ENCODE measurements at regions not wholly inside any gene's neighbourhood (a gene's known extent, or its start where the extent isn't known, plus 50 kb on each side); places are given as distances from the start of the nearest gene placed in this dataset.

DNA sequence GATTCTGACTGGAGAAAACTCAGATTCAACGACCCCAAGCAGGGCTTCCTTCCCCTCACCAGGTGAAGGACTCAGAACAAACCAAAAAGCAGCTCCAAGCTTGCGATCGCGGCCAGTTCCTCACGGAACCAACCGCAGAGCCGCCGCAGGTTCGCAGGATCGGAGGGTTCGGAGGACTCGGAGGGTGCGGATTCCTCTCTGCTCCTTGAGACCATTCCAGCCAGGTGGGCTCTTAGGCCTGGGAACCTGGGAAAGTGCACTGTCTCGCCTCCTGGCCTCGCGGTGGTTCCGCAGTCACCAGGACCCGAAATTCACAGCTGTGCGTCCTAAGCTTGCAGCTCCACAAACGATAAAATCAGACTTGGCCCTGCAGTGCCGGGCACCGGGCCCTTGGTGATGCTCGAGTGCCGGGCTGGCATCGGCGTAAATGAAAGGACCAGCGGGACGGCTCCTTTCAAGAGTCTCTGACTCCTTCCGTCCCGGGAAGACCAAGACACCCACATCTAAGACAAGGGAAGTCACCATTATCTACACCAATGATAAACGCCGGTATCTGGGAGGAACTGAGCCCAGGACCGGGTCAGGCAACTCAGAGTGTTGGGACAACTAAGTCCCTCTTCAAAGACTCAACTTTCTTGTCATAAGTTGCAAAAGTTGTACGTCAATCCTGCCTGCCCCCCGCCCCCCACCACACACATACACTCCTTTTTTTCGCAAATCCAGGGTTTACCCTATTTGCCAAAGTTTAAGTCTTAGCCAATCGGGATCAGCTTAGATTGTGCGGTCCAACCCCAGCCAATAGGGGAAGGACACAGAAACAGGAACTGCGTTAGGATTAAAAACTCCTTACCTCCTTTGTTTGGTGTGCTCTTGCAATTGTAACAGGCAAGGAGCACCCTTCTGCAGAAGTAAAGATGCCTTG is 69.8 kb upstream of the PRSS16 start (continued):
- TF ChIP-seq, protein P1, sequence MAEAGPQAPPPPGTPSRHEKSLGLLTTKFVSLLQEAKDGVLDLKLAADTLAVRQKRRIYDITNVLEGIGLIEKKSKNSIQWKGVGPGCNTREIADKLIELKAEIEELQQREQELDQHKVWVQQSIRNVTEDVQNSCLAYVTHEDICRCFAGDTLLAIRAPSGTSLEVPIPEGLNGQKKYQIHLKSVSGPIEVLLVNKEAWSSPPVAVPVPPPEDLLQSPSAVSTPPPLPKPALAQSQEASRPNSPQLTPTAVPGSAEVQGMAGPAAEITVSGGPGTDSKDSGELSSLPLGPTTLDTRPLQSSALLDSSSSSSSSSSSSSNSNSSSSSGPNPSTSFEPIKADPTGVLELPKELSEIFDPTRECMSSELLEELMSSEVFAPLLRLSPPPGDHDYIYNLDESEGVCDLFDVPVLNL (IDR thresholded peaks at IDR 0.05; ENCODE audit: low read depth, low read length), result no peak
- TF ChIP-seq IKZF2 (IDR thresholded peaks at IDR 0.05) (peak in 1 of 2 experiments; percentile 20; a peak in 1 of 4 replicates), REST (IDR thresholded peaks at IDR 0.05; ENCODE audit: low read depth, low read length) (no peak), YY1 (IDR thresholded peaks at IDR 0.05; ENCODE audit: low read depth, low read length) (no peak; the same call in 1 of the 2 replicates), MEF2A (IDR thresholded peaks at IDR 0.05; ENCODE audit: insufficient read depth, low read depth, low read length) (no peak), RB1 (IDR thresholded peaks at IDR 0.05; ENCODE audit: borderline replicate concordance) (no peak), SREBF2 (IDR thresholded peaks at IDR 0.05; ENCODE audit: low read length) (no peak), BHLHE40 (IDR thresholded peaks at IDR 0.05; ENCODE audit: borderline replicate concordance in 1 of 2, low read depth in 2 of 2, low read length in 1 of 2) (no peak), TCF12 (IDR thresholded peaks at IDR 0.05; ENCODE audit: low read depth, low read length) (0 out of 2 replicates have a peak, but pooled peaks have one; percentile 15), NRF1 (conservative IDR thresholded peaks at IDR 0.05; ENCODE audit: low read depth, low read length) (no peak), CBX5 (IDR thresholded peaks at IDR 0.05; ENCODE audit: low read depth) (peak; percentile 17; the same call in 1 of the 2 replicates), CHD1 (IDR thresholded peaks at IDR 0.05; ENCODE audit: low read depth, low read length) (no peak), ZNF24 (IDR thresholded peaks at IDR 0.05) (no peak), MYB (IDR thresholded peaks at IDR 0.05; ENCODE audit: borderline replicate concordance, low read depth, low read length) (no peak), HDAC2 (IDR thresholded peaks at IDR 0.05) (no peak), TARDBP (IDR thresholded peaks at IDR 0.05; ENCODE audit: borderline replicate concordance) (0 out of 2 replicates have a peak, but pooled peaks have one; percentile 55)
- TF ChIP-seq, protein P2, sequence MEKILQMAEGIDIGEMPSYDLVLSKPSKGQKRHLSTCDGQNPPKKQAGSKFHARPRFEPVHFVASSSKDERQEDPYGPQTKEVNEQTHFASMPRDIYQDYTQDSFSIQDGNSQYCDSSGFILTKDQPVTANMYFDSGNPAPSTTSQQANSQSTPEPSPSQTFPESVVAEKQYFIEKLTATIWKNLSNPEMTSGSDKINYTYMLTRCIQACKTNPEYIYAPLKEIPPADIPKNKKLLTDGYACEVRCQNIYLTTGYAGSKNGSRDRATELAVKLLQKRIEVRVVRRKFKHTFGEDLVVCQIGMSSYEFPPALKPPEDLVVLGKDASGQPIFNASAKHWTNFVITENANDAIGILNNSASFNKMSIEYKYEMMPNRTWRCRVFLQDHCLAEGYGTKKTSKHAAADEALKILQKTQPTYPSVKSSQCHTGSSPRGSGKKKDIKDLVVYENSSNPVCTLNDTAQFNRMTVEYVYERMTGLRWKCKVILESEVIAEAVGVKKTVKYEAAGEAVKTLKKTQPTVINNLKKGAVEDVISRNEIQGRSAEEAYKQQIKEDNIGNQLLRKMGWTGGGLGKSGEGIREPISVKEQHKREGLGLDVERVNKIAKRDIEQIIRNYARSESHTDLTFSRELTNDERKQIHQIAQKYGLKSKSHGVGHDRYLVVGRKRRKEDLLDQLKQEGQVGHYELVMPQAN (conservative IDR thresholded peaks at IDR 0.05), result no peak; the same call in 1 of the 2 replicates
- TF ChIP-seq, protein P3, sequence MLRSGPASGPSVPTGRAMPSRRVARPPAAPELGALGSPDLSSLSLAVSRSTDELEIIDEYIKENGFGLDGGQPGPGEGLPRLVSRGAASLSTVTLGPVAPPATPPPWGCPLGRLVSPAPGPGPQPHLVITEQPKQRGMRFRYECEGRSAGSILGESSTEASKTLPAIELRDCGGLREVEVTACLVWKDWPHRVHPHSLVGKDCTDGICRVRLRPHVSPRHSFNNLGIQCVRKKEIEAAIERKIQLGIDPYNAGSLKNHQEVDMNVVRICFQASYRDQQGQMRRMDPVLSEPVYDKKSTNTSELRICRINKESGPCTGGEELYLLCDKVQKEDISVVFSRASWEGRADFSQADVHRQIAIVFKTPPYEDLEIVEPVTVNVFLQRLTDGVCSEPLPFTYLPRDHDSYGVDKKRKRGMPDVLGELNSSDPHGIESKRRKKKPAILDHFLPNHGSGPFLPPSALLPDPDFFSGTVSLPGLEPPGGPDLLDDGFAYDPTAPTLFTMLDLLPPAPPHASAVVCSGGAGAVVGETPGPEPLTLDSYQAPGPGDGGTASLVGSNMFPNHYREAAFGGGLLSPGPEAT (IDR thresholded peaks at IDR 0.05; ENCODE audit: low read depth), result no peak
- TF ChIP-seq, protein P4, sequence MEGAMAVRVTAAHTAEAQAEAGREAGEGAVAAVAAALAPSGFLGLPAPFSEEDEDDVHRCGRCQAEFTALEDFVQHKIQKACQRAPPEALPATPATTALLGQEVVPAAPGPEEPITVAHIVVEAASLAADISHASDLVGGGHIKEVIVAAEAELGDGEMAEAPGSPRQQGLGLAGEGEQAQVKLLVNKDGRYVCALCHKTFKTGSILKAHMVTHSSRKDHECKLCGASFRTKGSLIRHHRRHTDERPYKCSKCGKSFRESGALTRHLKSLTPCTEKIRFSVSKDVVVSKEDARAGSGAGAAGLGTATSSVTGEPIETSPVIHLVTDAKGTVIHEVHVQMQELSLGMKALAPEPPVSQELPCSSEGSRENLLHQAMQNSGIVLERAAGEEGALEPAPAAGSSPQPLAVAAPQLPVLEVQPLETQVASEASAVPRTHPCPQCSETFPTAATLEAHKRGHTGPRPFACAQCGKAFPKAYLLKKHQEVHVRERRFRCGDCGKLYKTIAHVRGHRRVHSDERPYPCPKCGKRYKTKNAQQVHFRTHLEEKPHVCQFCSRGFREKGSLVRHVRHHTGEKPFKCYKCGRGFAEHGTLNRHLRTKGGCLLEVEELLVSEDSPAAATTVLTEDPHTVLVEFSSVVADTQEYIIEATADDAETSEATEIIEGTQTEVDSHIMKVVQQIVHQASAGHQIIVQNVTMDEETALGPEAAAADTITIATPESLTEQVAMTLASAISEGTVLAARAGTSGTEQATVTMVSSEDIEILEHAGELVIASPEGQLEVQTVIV (IDR thresholded peaks at IDR 0.05; ENCODE audit: borderline replicate concordance, partially characterized antibody), result no peak
